BJ (cell line): ENCODE measurements at regions not wholly inside any gene's neighbourhood (a gene's known extent, or its start where the extent isn't known, plus 50 kb on each side); places are given as distances from the start of the nearest gene placed in this dataset.

ENCODE experiments used
- CTCF ChIA-PET: fragments of 350-600 bp; formaldehyde crosslinking; extraction: SDS; loops from one replicate; lab custom pipeline; 2021; ENCODE audit warnings: antibody characterized with exemption, inconsistent platforms; lab: Yijun Ruan, JAX
- POLR2A ChIA-PET: fragments of 300-600 bp; sonication (Branson Sonifier 250); formaldehyde crosslinking; extraction: SDS; loops from one replicate; lab custom pipeline; 2021; ENCODE audit warnings: antibody characterized with exemption; lab: Charles Lee
- DNase-seq: peaks from one replicate; pipeline ENCODE4 v3.0.0-alpha.2; 2011; ENCODE audit warnings: low read depth
- H3K27me3 ChIP-seq: 2 replicates; pipeline ENCODE4 v1.6.0; 2011; ENCODE audit warnings: low read length; ENCODE audit not compliant: control insufficient read depth, insufficient read depth
- H3K36me3 ChIP-seq: 2 replicates; pipeline ENCODE4 v1.5.1; 2011; ENCODE audit warnings: low read length; ENCODE audit not compliant: control insufficient read depth, insufficient read depth
- H3K4me3 ChIP-seq: 2 replicates; pipeline ENCODE4 v1.5.1; 2011; ENCODE audit warnings: low read depth, mild to moderate bottlenecking, control low read depth, low read length
- CTCF ChIP-seq: IDR thresholded peaks from 2 replicates; pipeline ENCODE4 v1.5.1; 2011; ENCODE audit warnings: low read depth, mild to moderate bottlenecking, control low read depth, inconsistent platforms, low read length, moderate library complexity; ENCODE audit not compliant: insufficient read depth

GRCh38 chr3:118412503-118412902, 622.1 kb downstream of the IGSF11 start:
- TF ChIP-seq CTCF = no peak
- POLR2A ChIA-PET = no interaction called here
- CTCF ChIA-PET = no interaction called here
- H3K36me3 ChIP-seq = no peaks in the 10 kb centered on the region
- DNase-seq = no peak
- no peaks in the 10 kb centered on the region for H3K27me3 ChIP-seq
- H3K4me3 ChIP-seq = no peak overlapping the region

GRCh38 chr3:118425272-118425837, 609.3 kb downstream of the IGSF11 start:
- no peak overlapping the region for H3K4me3 ChIP-seq
- POLR2A ChIA-PET = no interaction called here
- CTCF ChIA-PET = no interaction called here
- no peak for TF ChIP-seq CTCF
- H3K27me3 ChIP-seq = no peaks in the 10 kb centered on the region
- no peaks in the 10 kb centered on the region for H3K36me3 ChIP-seq
- DNase-seq = no peak

GRCh38 chr3:118433825-118434224, 600.8 kb downstream of the IGSF11 start:
- H3K4me3 ChIP-seq = no peak overlapping the region
- no peak for TF ChIP-seq CTCF
- no peak for DNase-seq
- ChIA-PET CTCF (no interaction called here), POLR2A (no interaction called here)
- no peaks in the 10 kb centered on the region for H3K36me3 ChIP-seq
- no peaks in the 10 kb centered on the region for H3K27me3 ChIP-seq

- no peak for TF ChIP-seq CTCF
- Histone ChIP-seq H3K4me3 (no peak overlapping the region), H3K36me3 (no peaks in the 10 kb centered on the region), H3K27me3 (no peaks in the 10 kb centered on the region)
- CTCF ChIA-PET = no interaction called here
- DNase-seq = no peak
- POLR2A ChIA-PET = no interaction called here
Observed at GRCh38 chr3:118435851-118436350, 598.7 kb downstream of the IGSF11 start.

GRCh38 chr3:118436697-118437262, 597.9 kb downstream of the IGSF11 start:
- no peaks in the 10 kb centered on the region for H3K36me3 ChIP-seq
- no peak overlapping the region for H3K4me3 ChIP-seq
- no peak for TF ChIP-seq CTCF
- H3K27me3 ChIP-seq = no peaks in the 10 kb centered on the region
- ChIA-PET CTCF (no interaction called here), POLR2A (no interaction called here)
- no peak for DNase-seq
